ENCODE measurements at regions not wholly inside any gene's neighbourhood (a gene's known extent, or its start where the extent isn't known, plus 50 kb on each side); places are given as distances from the start of the nearest gene placed in this dataset.

DNA sequence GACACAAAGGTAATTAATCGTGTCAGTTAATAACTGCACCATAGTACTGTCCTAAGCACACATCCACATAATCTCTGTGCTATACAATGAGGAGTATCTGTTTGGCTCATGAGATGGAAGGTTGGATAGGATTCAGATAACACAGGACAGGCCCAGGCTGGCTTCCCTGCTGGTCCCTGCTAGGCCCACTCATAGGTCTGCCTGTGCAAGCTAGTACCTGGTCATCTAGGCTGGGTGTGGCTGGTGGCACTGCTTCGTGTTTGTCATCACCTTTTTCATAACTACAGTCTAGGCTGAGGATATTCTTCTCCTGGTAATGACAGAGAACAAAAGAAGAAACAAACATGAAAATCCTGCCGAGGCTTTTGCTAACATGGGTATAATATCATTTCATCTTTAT is 392.8 kb downstream of the TRIB2 start:
- no peak overlapping the region for H3K18ac ChIP-seq (ENCODE audit: insufficient read length, low read depth, low read length)
- H3K27me3 ChIP-seq (ENCODE audit: insufficient read depth, low read length) = no peaks in the 10 kb centered on the region
- H3K79me1 ChIP-seq (ENCODE audit: insufficient read depth, low read depth, low read length, poor library complexity, severe bottlenecking) = no peaks in the 10 kb centered on the region
- H2BK20ac ChIP-seq (ENCODE audit: low read depth, low read length, poor library complexity, severe bottlenecking) = no peak overlapping the region
- no peak overlapping the region for H3K23ac ChIP-seq (ENCODE audit: insufficient read length, low read depth, low read length)
- H2AK5ac ChIP-seq (ENCODE audit: insufficient read length, low read length) = no peak overlapping the region
- Mint-ChIP-seq H3K4me1 (peaks cover 4 to 5% of the 10 kb centered on the region in 2 experiments; a peak in 3 of 4 replicates), H3K36me3 (ENCODE audit: insufficient read depth in 1 of 3, low read depth in 3 of 3) (no peaks in the 10 kb centered on the region), H3K27me3 (ENCODE audit: low read depth) (no peaks in the 10 kb centered on the region), H3K27ac (no peak overlapping the region), H3K9me3 (no peaks in the 10 kb centered on the region; a peak in 1 of 5 replicates), H3K4me3 (no peak overlapping the region)
- H4K5ac ChIP-seq (ENCODE audit: insufficient read length, low read depth, low read length) = no peak overlapping the region
- H3T11ph ChIP-seq (ENCODE audit: low read length) = no peak overlapping the region
- H3K9ac ChIP-seq (ENCODE audit: extremely low read depth, insufficient read length, low read length) = no peak overlapping the region
- H2BK12ac ChIP-seq (ENCODE audit: insufficient read length, low read depth, low read length) = no peak overlapping the region
- DNase-seq = no peak
- no CpG with 5 or more reads among the region's 3 CpGs for WGBS (ENCODE audit: extremely low coverage, insufficient read length, low lambda C conversion rate)
- no peaks in the 10 kb centered on the region for H3K23me2 ChIP-seq (ENCODE audit: insufficient read length, low read depth, low read length, poor library complexity, severe bottlenecking)
- H2BK5ac ChIP-seq (ENCODE audit: insufficient read length, low read length) = no peak overlapping the region
- H4K20me1 ChIP-seq (ENCODE audit: control insufficient read depth, insufficient read depth, insufficient read length) = no peaks in the 10 kb centered on the region
- H3K14ac ChIP-seq (ENCODE audit: insufficient read depth, low read length) = no peak overlapping the region
- H3K4me2 ChIP-seq (ENCODE audit: insufficient read depth, insufficient read length, low read length) = no peak overlapping the region
- no peak overlapping the region for H3K56ac ChIP-seq (ENCODE audit: insufficient read length, low read depth, low read length)
- TF ChIP-seq, protein P1, sequence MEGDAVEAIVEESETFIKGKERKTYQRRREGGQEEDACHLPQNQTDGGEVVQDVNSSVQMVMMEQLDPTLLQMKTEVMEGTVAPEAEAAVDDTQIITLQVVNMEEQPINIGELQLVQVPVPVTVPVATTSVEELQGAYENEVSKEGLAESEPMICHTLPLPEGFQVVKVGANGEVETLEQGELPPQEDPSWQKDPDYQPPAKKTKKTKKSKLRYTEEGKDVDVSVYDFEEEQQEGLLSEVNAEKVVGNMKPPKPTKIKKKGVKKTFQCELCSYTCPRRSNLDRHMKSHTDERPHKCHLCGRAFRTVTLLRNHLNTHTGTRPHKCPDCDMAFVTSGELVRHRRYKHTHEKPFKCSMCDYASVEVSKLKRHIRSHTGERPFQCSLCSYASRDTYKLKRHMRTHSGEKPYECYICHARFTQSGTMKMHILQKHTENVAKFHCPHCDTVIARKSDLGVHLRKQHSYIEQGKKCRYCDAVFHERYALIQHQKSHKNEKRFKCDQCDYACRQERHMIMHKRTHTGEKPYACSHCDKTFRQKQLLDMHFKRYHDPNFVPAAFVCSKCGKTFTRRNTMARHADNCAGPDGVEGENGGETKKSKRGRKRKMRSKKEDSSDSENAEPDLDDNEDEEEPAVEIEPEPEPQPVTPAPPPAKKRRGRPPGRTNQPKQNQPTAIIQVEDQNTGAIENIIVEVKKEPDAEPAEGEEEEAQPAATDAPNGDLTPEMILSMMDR (conservative IDR thresholded peaks at IDR 0.05) = no peak
- H2BK120ac ChIP-seq (ENCODE audit: low read depth, low read length, poor library complexity, severe bottlenecking) = no peak overlapping the region
- no peak overlapping the region for H4K91ac ChIP-seq (ENCODE audit: insufficient read length, low read depth, low read length)
- H3K79me2 ChIP-seq (ENCODE audit: insufficient read depth, low read length) = no peaks in the 10 kb centered on the region
- H3K4ac ChIP-seq (ENCODE audit: low read depth, low read length) = no peak overlapping the region
- H4K8ac ChIP-seq (replicated peaks; ENCODE audit: insufficient read length, low read depth, low read length) = no peak overlapping the region
- no peak overlapping the region for H3K27ac ChIP-seq (ENCODE audit: insufficient read length, low read depth, low read length)
- H3K9me3 ChIP-seq (ENCODE audit: control insufficient read depth, low read depth, low read length) = no peaks in the 10 kb centered on the region
- no peak overlapping the region for H2BK15ac ChIP-seq (ENCODE audit: low read depth, low read length)
- no peak overlapping the region for H2AFZ ChIP-seq (ENCODE audit: low read length)
- no peaks in the 10 kb centered on the region for H3K4me1 ChIP-seq (ENCODE audit: insufficient read depth, low read length)
